SU-DHL-6 (cell line): ENCODE measurements at regions not wholly inside any gene's neighbourhood (a gene's known extent, or its start where the extent isn't known, plus 50 kb on each side); places are given as distances from the start of the nearest gene placed in this dataset.

ENCODE experiments used
- CTCF ChIP-seq: fragments of 200-600 bp; sonication (generic); IDR thresholded peaks from one replicate; pipeline ENCODE4 v1.5.1; 2017; ENCODE audit warnings: antibody characterized with exemption, mild to moderate bottlenecking, low read length, moderate library complexity; ENCODE audit not compliant: insufficient read depth, poor library complexity, severe bottlenecking
- EZH2phosphoT487 ChIP-seq: fragments of 200-600 bp; sonication (generic), shearing (Covaris generic); conservative IDR thresholded peaks from 2 replicates; pipeline ENCODE4 v1.6.1; 2018; ENCODE audit warnings: mild to moderate bottlenecking, antibody characterized with exemption, low read length, moderate library complexity, mixed read lengths

GRCh38 chr7:7105800-7106582, 76.4 kb upstream of the C1GALT1 start:
- TF ChIP-seq CTCF = no peak
- TF ChIP-seq EZH2phosphoT487 = no peak
